Panc1 (cell line): ENCODE measurements at regions not wholly inside any gene's neighbourhood (a gene's known extent, or its start where the extent isn't known, plus 50 kb on each side); places are given as distances from the start of the nearest gene placed in this dataset.
"Not testable (repeated sequence)": the region's sequence is repeated elsewhere in the genome, so short reads cannot be mapped to it uniquely, and the experiment has no call there.

Experiments
- ATAC-seq: fragments of 200-7000 bp; cut with Tn5 transposase; 2 replicates; pipeline ENCODE4 v1.9.1; 2020; ENCODE audit warnings: mild to moderate bottlenecking, moderate library complexity
- BruUV-seq: library from RNA; stranded (reverse); fragments of 400-500 nt; replicated peaks from 2 replicates; lab custom pipeline; 2021; lab: Mats Ljungman, UMichigan
- CTCF ChIA-PET: fragments of 300-600 bp; sonication (Branson Sonifier 250); formaldehyde crosslinking; loops from one replicate; lab custom pipeline; 2022; ENCODE audit warnings: antibody characterized with exemption; lab: Charles Lee
- POLR2A ChIA-PET: fragments of 300-600 bp; sonication (Branson Sonifier 250); formaldehyde crosslinking; loops from one replicate; lab custom pipeline; 2022; ENCODE audit warnings: antibody characterized with exemption; lab: Charles Lee
- DNase-seq: peaks from one replicate; pipeline ENCODE4 v3.0.0-alpha.2; 2010; ENCODE audit warnings: low read depth, low spot score
- H3K27ac ChIP-seq: 2 replicates; pipeline ENCODE4 v1.5.1; 2011; ENCODE audit warnings: mild to moderate bottlenecking, low read length, inconsistent platforms
- H3K27me3 ChIP-seq: fragments of 200-500 bp; sonication (Bioruptor generic); 2 replicates; pipeline ENCODE4 v1.6.0; 2014; ENCODE audit warnings: low read length, inconsistent platforms; ENCODE audit not compliant: control insufficient read depth, insufficient read depth
- H3K36me3 ChIP-seq: fragments of 200-500 bp; sonication (Bioruptor generic); 2 replicates; pipeline ENCODE4 v1.5.1; 2014; ENCODE audit warnings: inconsistent platforms, mild to moderate bottlenecking, low read length, moderate library complexity; ENCODE audit not compliant: control insufficient read depth, insufficient read depth
- H3K4me1 ChIP-seq: 2 replicates; pipeline ENCODE4 v1.5.1; 2011; ENCODE audit warnings: inconsistent platforms, mild to moderate bottlenecking, low read length, moderate library complexity; ENCODE audit not compliant: control insufficient read depth, insufficient read depth
- H3K4me3 ChIP-seq, 2 experiments: 2 replicates each; pipeline ENCODE4 v1.5.1; 2011 to 2012; ENCODE audit warnings: low read depth in 2 of 2, low read length in 2 of 2, mild to moderate bottlenecking in 2 of 2, inconsistent platforms in 1 of 2, moderate library complexity in 1 of 2
- H3K9me3 ChIP-seq: fragments of 200-500 bp; sonication (Bioruptor generic); 2 replicates; pipeline ENCODE4 v1.5.1; 2014; ENCODE audit warnings: low read depth, mild to moderate bottlenecking, inconsistent platforms, low read length, moderate library complexity; ENCODE audit not compliant: control insufficient read depth, insufficient read depth
- POLR2AphosphoS5 ChIP-seq: IDR thresholded peaks from 2 replicates; pipeline ENCODE4 v1.6.1; 2012; ENCODE audit warnings: mild to moderate bottlenecking, low read depth, low read length, moderate library complexity
- SIN3A ChIP-seq: IDR thresholded peaks from 2 replicates; pipeline ENCODE4 v1.6.1; 2012; ENCODE audit warnings: low read depth, mild to moderate bottlenecking, low read length, moderate library complexity, borderline replicate concordance; ENCODE audit not compliant: insufficient read depth
- TCF7L2 ChIP-seq: IDR thresholded peaks from 2 replicates; pipeline ENCODE4 v1.6.1; 2011; ENCODE audit warnings: mild to moderate bottlenecking, low read depth, low read length, inconsistent platforms
- in situ Hi-C: cut with HindIII; loops from 2 replicates; pipeline ENCODE4 v1.10.0; 2016; ENCODE audit warnings: low sequenced_read_pairs, low pct_unique_long_range_greater_than_20kb
- intact Hi-C: fragments of 100-400 bp; cut with micrococcal nuclease; formaldehyde crosslinking; loops from one replicate; pipeline ENCODE4 v1.10.0; 2022; ENCODE audit not compliant: unreplicated experiment
- TF ChIP-seq, protein P1 (sequence below), 2 experiments: IDR thresholded peaks; 2 replicates each; pipeline ENCODE4 v1.6.1; 2011 to 2012; ENCODE audit warnings: low read depth in 2 of 2, control low read depth in 1 of 2, low read length in 1 of 2, mild to moderate bottlenecking in 1 of 2, moderate library complexity in 1 of 2; ENCODE audit not compliant: insufficient read depth in 1 of 2
- TF ChIP-seq, protein P2 (sequence below): fragments of 450-650 bp; IDR thresholded peaks from 2 replicates; pipeline ENCODE4 v1.5.1; 2017; ENCODE audit warnings: mild to moderate bottlenecking

DNA sequence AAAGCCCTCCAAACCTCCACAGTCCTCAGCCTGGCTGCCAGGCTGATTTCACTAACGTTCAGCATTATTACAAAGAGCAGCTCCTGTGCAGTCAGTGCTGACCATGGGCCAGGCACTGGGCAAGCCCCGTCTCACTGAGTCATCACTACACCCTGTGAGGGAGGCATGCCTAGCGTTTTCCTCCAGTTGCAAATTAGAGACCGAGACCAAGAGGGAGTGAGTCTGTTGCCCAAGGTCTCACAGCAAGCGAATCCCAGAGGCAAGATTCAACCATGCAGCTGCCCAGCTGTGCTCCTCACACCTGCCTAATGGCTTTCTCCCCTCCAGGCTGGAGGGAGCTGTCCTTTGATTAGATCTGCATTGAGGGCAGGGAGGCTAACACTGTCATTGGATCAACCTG lies 229.3 kb upstream of the LHX5 start:
- Histone ChIP-seq H3K36me3 (no peaks in the 10 kb centered on the region), H3K4me3 (no peak overlapping the region), H3K9me3 (no peaks in the 10 kb centered on the region), H3K27me3 (0 out of 2 replicates have a peak, but pooled peaks cover 2% of the 10 kb centered on the region), H3K4me1 (no peaks in the 10 kb centered on the region), H3K27ac (no peak overlapping the region)
- intact Hi-C loops, result no loop called here
- TF ChIP-seq SIN3A (no peak), POLR2AphosphoS5 (no peak), TCF7L2 (no peak)
- TF ChIP-seq, protein P1, sequence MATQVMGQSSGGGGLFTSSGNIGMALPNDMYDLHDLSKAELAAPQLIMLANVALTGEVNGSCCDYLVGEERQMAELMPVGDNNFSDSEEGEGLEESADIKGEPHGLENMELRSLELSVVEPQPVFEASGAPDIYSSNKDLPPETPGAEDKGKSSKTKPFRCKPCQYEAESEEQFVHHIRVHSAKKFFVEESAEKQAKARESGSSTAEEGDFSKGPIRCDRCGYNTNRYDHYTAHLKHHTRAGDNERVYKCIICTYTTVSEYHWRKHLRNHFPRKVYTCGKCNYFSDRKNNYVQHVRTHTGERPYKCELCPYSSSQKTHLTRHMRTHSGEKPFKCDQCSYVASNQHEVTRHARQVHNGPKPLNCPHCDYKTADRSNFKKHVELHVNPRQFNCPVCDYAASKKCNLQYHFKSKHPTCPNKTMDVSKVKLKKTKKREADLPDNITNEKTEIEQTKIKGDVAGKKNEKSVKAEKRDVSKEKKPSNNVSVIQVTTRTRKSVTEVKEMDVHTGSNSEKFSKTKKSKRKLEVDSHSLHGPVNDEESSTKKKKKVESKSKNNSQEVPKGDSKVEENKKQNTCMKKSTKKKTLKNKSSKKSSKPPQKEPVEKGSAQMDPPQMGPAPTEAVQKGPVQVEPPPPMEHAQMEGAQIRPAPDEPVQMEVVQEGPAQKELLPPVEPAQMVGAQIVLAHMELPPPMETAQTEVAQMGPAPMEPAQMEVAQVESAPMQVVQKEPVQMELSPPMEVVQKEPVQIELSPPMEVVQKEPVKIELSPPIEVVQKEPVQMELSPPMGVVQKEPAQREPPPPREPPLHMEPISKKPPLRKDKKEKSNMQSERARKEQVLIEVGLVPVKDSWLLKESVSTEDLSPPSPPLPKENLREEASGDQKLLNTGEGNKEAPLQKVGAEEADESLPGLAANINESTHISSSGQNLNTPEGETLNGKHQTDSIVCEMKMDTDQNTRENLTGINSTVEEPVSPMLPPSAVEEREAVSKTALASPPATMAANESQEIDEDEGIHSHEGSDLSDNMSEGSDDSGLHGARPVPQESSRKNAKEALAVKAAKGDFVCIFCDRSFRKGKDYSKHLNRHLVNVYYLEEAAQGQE (IDR thresholded peaks at IDR 0.05; ENCODE audit: insufficient read depth in 1 of 2, low read depth in 2 of 2, low read length in 1 of 2), result no peak
- TF ChIP-seq, protein P2, sequence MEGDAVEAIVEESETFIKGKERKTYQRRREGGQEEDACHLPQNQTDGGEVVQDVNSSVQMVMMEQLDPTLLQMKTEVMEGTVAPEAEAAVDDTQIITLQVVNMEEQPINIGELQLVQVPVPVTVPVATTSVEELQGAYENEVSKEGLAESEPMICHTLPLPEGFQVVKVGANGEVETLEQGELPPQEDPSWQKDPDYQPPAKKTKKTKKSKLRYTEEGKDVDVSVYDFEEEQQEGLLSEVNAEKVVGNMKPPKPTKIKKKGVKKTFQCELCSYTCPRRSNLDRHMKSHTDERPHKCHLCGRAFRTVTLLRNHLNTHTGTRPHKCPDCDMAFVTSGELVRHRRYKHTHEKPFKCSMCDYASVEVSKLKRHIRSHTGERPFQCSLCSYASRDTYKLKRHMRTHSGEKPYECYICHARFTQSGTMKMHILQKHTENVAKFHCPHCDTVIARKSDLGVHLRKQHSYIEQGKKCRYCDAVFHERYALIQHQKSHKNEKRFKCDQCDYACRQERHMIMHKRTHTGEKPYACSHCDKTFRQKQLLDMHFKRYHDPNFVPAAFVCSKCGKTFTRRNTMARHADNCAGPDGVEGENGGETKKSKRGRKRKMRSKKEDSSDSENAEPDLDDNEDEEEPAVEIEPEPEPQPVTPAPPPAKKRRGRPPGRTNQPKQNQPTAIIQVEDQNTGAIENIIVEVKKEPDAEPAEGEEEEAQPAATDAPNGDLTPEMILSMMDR, result no peak
- ChIA-PET CTCF (no interaction called here), POLR2A (no interaction called here)
- no TSS peak for BruUV-seq
- DNase-seq, result peak; percentile 17
- in situ Hi-C loops, result no loop called here
- ATAC-seq, result peak; percentile 80

DNA sequence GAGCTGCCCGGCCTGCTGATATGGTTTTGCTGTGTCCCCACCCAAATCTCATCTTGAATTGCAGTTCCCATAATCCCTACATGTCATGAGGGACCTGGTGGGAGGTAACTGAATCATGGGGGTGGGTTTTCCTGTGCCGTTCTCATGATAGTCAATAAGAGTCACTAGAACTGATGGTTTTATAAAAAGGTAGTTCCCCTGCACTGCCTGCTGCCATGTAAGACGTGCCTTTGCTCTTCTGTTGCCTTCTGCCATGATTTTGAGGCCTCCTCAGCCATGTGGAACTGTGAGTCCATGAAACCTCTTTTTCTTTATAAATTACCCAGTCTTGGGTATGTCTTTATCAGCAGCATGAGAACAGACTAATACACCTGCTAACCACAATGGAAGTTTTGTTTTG lies 228.3 kb upstream of the LHX5 start:
- POLR2A ChIA-PET, in situ Hi-C loops, H3K36me3 ChIP-seq, BruUV-seq, H3K4me1 ChIP-seq, H3K4me3 ChIP-seq, H3K27ac ChIP-seq, ATAC-seq, H3K27me3 ChIP-seq, DNase-seq, intact Hi-C loops, H3K9me3 ChIP-seq, CTCF ChIA-PET: not testable (repeated sequence)

DNA sequence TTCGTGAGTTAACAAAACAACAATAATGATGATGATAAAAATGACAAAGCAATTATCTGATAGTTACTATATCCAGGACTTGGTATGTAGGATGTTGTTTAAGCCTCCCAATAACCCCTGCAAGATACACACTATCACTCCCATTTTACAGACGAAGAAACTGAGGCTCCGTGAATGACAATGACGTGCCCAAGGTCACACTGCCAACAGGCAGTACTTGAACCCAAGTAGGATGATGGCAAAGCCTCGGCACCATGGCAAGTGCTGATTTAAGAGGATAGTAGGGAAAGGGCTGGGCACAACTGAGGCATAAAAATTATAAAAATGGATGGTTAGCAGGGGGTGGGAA lies 226.8 kb upstream of the LHX5 start:
- POLR2A ChIA-PET, result interaction anchor here (0.6 kb wide), 1 partner anchor 1436 kb away, joined by 3 read pairs; no protein-coding TSS in a partner anchor
- no peaks in the 10 kb centered on the region for H3K36me3 ChIP-seq
- ATAC-seq (no peak), DNase-seq (no peak)
- no peak overlapping the region for H3K27ac ChIP-seq
- intact Hi-C loops, result no loop called here
- no peak for TF ChIP-seq TCF7L2
- no peak for TF ChIP-seq SIN3A
- no peak for TF ChIP-seq POLR2AphosphoS5
- TF ChIP-seq, protein P2, result no peak
- TF ChIP-seq, protein P1 (IDR thresholded peaks at IDR 0.05; ENCODE audit: insufficient read depth in 1 of 2, low read depth in 2 of 2, low read length in 1 of 2), result no peak
- in situ Hi-C loops, result no loop called here
- BruUV-seq, result no TSS peak
- H3K4me1 ChIP-seq, result no peaks in the 10 kb centered on the region
- H3K27me3 ChIP-seq, result no peaks in the 10 kb centered on the region
- no peaks in the 10 kb centered on the region for H3K9me3 ChIP-seq
- no peak overlapping the region for H3K4me3 ChIP-seq
- CTCF ChIA-PET, result no interaction called here
